IPS DF 4.7 (cell line): ENCODE measurements at regions not wholly inside any gene's neighbourhood (a gene's known extent, or its start where the extent isn't known, plus 50 kb on each side); places are given as distances from the start of the nearest gene placed in this dataset.

Source experiments
- DNase-seq: peaks from one replicate; pipeline ENCODE4 v3.0.0-alpha.2; 2013; ENCODE audit warnings: low spot score; ENCODE audit errors: extremely low read depth

DNA sequence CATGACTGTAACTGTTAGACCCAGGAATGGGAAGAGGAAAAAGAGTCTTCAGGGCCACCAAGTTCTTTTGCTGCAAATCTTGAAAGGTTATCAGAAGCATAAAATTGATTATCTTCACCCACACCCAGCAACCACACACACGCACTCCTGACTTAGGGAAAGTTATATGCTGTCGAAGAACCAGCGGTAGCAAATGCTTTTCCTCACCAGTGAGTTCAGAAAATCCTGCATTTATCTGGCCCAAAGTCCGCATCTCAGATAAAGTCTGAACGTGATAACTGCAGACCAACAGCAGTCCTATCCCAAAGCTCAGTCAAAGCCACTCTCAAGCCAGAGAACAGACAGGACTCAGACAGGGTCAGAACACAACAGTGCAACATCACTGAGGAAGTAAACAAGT is 115.6 kb downstream of the IRS2 start:
- no peak for DNase-seq

DNA sequence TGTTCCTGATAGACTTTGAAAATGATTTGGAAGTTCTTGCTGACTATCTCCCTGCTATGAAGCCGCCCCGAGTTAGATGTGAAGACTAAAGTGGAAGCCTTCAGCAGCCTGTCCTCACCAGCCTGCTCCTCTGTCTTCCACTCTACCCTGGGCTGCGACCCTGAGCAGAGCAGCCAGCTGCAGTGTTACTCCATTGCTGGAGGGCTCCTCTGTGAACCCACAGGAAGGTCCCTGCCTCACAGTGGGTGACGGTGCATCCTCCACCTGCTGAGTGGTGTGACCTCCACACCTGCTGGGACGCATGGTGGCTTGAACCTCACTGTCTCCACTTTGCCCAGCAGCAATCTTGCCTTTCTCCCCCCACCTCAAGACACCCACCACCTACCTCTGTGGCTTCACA is 116.4 kb downstream of the IRS2 start:
- no peak for DNase-seq

DNA sequence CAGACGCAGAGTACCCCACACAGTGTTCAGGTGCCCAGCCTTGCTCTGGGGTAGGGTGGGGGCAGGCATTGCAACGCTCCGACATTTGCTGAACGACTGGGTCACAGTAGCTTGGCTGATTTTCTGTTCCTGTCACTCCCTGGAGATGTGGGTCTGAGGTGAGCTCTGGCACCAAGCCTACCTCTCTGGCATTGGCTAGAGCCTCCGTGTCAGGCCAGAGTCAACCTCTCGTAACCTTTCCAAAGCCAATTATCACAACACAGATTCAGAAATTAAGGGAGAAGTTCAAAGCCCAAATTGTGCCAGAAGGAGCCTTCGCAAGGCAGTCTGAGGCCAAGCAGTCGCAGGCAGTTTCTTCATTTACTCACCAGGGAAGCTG is 117.2 kb downstream of the IRS2 start:
- no peak for DNase-seq

DNA sequence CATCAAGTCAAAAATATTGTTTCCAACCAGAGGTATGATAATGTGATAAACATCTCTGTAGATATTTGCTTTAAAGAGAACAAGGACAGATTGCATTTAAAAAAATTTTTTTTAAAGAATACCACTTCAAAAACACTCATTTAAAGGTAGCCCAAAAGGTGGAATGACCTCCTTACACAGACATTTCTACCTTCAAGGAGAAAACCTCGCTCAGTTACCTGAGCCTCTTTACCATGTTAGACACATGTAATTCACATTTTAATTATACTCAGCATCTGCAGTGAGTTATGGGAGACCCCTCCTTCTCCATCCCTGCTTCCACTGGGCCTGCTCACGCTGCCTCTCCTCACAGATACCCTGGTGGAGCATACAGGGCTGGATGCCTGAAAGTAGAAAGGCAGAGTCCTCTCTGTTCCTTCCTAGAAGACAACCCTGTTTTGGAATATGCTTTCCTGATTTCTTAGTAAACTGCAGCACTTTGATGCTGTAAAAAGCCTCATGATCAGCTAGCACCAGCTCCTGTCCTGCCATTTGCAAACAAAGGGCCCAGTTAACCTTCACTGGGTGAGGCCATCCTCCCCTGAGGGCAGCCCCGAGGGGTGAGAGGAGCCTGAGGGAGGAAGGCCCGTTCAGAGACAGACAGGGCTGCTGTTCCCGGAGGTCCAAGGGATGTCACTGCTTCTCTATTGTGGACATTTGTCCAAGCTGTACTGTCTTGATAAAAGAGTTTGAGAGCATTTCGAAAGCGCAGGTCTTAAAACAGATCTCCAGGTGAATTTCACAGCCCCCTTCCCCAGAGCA is 117.8 kb downstream of the IRS2 start:
- no peak for DNase-seq

- DNase-seq = no peak
These were observed 118.5 kb downstream of the IRS2 start for GRCh38 chr13:109667807-109668291.

DNA sequence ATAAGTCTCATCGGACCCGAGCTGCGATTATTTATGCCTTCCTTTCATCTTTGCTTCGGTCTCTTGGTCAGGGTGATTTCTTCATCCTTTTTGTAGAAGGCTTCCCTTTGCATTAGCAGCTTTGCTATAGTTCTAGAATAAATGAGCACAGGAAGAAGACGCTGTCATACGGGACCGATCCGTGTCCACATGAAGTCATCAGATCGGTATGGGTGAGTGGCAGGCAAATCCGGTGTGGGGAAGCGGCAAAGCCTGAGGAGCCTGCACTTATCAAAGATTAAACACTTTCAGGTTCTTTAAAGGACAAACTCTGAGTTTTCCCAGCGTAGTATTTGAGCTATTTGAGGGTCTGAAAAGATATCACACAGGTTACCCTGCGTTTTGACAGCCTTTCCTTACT is 119.3 kb downstream of the IRS2 start:
- no peak for DNase-seq

DNA sequence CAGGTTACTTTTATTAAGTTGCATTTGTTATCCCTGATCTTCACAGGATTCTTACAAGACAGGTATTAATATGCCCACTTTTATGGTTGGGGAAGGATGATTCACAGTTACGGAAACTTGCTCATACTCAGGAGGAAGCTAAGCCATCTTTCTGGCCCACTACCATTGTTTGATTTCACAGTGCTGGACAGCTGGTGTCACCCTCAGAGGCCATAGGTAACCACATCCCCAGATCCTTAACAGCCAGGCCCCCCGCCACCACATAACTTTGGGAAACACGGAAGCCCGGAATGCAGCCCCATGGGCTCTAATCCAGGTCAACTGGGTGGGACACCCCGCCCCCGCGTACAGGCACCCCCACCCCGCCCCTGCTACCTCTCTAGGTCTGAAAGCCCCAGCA is 119.7 kb downstream of the IRS2 start:
- no peak for DNase-seq

GRCh38 chr13:109665781-109666249 is 120.6 kb downstream of the IRS2 start:
- no peak for DNase-seq

DNA sequence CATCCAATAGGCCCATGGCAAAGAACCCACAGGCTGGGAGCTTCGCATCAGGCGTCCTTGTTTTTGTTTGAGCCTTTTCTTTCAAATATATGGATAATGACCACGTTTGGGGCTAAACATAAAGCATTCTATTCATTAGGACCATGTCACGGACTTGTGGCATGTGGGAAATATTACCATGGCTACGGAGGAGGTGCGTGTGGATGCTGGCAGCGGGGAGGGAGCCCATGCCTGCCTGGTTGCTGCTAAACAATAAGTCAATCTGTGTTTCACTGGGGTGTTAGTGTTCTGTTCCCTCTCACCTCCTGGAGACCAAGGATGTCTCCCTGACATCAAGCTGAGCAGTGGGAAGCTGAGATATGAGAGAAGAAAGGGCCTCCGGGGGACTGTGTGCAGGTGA is 121.1 kb downstream of the IRS2 start:
- no peak for DNase-seq

DNA sequence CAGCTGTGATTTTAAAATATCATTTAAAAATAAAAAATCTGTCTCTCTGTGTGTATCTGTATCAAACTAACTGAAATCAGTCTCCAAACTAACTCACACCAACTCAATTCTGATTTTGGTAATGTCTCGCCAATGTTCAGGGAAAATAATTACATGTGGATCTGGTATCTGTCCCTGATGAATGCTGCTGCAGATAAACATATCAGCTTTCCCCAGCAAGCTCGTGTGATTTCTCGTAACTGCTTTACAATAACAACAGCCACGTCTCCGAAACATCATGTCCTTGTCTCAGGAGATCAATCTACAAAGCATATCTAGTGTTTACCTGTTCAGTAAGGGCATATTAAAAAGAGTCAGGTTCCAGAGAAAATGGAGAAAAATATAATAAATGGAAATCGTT is 129.0 kb downstream of the IRS2 start:
- DNase-seq = no peak

DNA sequence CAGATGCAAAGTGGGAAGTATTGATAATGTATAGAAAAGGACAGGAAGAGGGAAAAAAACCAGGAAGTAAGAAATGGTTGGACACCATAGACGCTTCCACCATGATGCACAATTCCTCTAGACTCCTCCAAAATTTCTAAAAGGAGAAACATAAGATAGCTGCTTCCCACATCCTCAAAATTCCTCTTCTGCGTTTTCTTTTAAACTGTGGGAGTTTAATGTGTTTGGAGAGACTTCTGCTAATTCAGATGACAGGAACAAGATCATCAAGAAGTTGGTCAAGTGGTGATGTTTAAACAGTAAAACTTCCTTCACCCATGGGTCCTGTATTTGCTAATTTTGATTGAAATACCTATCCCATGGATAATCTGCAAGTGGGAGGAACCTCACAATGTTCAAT is 130.2 kb downstream of the IRS2 start:
- DNase-seq = no peak

DNA sequence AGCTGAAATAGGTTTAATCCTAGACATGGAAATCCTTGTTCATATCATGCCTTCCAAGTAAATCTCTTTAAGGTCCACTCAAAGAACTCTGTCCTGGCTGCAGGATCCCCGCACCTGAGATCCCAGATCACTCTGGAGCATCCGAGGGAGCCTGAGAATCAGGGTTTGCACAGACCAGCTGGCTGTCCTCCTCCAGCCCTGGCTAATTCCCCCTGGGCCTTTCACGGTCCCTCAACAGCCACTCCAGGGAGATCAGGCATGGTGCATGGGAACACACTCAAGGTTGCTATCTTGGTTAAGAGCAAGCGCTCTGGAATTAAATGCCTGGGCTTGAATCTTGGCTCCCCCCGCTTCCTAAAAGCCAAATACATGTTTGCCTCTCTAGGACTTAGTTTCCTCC is 130.8 kb downstream of the IRS2 start:
- DNase-seq = no peak

- no peak for DNase-seq
These were observed 131.2 kb downstream of the IRS2 start for GRCh38 chr13:109655206-109655600.

GRCh38 chr13:109654341-109655205 is 131.8 kb downstream of the IRS2 start:
- no peak for DNase-seq

DNA sequence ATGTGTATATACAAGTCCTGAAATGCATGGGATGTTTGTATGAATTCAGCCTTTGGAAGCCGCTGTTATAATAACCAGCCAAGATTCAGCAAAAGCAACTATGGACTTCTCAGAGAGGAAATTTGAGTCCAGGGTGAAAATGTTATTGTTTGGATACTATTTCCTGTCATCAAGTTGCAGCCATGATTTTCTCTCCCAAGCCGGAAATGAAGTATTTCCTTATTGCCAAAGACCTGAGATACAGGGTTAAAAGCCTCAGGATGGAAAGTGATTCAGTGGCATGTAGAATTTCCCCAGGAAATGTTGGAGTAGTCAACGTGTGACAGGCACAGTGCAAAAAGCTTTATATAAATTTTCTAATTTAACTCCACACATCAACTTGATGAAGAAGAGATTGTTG is 133.9 kb downstream of the IRS2 start:
- DNase-seq = no peak

DNA sequence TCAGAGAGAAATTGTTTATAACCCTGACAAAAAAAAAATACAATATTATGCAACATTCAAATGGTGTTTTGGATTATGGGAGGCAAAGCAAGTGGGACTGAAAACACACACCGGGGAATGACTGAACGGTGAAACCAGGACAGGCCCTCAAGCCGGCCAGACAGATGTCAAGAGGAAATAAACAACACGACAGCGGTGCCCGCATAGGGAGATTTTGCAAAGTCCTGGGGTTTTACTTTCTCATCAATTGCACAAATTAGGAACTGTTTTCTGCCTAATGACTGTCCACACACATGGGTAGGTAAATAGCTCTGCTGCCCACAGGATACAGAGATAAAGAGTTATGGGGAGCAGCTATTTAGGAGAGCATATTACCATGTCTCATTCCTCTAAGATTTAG is 134.5 kb downstream of the IRS2 start:
- no peak for DNase-seq

DNA sequence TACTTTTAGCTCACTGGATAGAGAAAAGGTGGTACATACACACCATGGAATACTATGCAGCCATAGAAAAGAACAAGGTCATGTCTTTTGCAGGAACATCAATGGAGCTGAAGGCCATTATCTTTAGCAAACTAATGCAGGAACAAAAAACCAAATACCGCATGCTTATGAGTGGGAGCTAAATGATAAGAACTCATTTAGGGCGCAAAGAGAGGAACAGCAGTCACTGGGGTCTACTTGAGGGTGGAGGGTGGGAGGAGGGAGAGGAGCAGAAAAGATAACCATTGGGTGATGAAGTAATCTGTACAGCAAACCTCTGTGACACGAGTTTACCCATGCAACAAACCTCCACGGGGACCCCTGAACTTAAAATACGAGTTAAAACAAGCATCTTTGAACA is 135.1 kb downstream of the IRS2 start:
- no peak for DNase-seq

GRCh38 chr13:109650861-109651260 is 135.5 kb downstream of the IRS2 start:
- DNase-seq = no peak

- DNase-seq = no peak
These were observed 136.7 kb downstream of the IRS2 start for GRCh38 chr13:109649713-109650112.

DNA sequence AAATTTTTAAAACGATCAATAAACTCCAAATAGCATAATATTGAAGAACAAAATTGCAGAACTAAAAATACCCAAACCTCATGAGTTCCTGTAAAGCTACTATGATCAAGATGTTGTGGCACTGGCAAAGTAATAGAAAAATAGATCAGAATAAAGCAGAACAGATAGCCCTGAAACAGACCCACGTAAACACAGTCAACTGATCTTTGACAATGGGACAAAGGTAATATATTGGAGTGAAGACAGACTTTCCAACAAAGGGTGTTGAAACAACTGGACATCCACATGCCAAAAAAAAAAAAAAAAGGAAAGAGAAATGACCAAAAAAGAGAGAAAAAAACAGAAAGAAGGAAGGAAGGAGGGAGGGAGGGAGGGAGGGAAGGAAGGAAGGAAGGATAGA is 138.7 kb downstream of the IRS2 start:
- no peak for DNase-seq

DNA sequence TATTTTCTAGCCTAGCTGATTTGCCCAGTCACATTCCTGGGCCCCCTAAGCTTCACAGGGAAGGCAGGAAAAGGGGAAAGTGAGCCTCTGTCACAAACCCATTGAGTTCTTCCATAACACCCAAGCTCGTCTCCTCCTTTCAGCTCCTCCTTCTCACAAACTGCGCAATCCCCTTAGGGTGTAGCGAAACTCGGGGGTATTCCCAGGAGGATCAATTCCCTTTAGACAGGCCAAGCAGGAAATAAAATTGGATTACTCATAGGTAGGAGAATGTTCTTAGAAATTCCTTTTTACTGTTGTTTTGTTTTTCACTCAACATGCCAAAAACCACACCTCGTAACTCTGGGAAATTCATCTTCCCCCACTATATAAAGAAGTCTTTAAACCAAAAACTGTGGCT is 139.3 kb downstream of the IRS2 start:
- DNase-seq = no peak

- no peak for DNase-seq
These were observed 140.0 kb downstream of the IRS2 start for GRCh38 chr13:109646423-109646822.

GRCh38 chr13:109645831-109646230 is 140.6 kb downstream of the IRS2 start:
- DNase-seq = no peak
